Hematopoietic multipotent progenitor cell treated with erythropoietin and hydrocortisone succinate and interleukin-3 and kit ligand, for 6 days (in vitro differentiated cells): ENCODE measurements at regions not wholly inside any gene's neighbourhood (a gene's known extent, or its start where the extent isn't known, plus 50 kb on each side); places are given as distances from the start of the nearest gene placed in this dataset.
"Not testable (repeated sequence)": the region's sequence is repeated elsewhere in the genome, so short reads cannot be mapped to it uniquely, and the experiment has no call there.

Source experiments
- DNase-seq: peaks from one replicate; pipeline ENCODE4 v3.0.0-alpha.2; 2015

- DNase-seq = no peak
Observed at GRCh38 chr1:48082271-48082962, 85.2 kb upstream of the TRABD2B start.

- DNase-seq = no peak
Observed at GRCh38 chr1:48080331-48081255, 83.4 kb upstream of the TRABD2B start.

- no peak for DNase-seq
Observed at GRCh38 chr1:48079096-48079495, 81.9 kb upstream of the TRABD2B start.

DNA sequence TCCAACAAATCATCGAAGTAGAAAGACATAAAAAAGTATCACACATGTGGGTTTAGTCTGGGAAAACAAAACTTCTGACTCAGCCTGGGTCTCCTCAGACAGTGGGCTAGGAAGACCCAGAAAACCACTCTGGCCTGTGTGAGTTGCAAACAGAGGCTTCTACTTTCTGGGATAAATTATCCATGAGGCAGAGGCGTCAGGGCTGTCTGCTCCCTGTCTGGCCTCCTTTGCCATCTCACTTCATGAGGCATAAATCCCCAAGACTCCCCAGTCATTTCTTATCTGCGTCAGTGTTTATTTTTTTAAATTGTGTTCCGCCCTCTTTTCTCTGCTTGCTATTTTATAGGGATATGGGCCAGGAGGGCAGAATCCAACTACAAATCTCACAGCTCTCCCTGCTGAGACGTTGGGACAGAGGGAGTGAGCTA lies 80.6 kb upstream of the TRABD2B start:
- DNase-seq = no peak

DNA sequence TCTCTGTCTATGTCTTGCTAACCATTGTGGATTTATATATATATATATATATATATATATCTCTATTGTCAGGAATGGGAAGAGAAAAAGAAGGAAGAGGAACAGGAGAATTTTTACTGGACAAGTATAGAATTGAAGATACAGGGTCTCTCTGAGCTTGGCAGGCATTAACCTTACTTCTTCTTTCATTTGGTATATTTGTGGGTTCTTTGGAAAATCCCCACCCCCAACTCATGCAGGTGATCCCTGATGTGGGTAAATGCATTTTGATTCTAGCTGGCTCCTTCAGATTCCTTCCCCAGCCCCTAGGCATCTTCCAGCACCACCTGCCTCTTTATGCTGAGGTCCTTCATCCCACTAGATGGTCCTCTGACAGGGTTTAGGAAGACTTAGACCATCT lies 78.8 kb upstream of the TRABD2B start:
- no peak for DNase-seq

GRCh38 chr1:48073798-48074530 lies 76.8 kb upstream of the TRABD2B start:
- DNase-seq = no peak

DNA sequence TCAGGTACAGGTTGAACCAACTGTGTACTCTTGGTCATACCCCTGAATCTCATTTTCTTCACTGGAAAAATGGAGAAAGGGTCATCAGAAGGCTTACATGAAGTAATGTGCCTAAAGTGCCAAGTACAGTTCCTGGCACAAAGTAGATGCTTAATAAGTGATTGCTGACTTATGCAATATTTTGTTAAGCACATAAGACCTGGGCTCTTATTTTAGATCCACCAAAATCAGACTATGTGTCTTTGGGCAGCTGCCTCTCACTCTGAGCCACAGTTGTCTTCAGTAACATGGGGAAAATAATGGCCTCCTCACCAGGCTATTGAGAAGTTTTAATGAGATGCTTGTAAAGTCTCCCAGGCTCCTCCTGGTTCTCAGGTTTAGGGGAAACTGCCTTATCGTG lies 74.3 kb upstream of the TRABD2B start:
- DNase-seq = no peak

DNA sequence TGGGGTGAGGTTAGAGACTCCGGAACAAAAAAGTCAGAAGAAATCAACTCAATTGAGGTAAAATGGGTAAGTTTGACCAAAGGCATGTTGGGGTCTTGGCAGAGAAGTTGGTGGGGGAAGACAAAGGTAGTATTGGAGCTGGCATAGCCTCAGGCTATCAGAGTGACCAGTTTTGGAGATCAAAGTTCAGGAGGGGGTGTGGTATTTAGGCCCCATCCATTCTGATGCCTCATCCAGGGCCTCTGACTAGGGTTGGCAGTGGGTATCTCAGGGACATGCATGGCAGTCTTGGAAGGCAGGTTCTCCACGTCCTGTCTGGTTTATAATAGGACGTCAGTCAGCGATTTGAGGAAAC lies 73.2 kb upstream of the TRABD2B start:
- DNase-seq = no peak

GRCh38 chr1:48069662-48070395 lies 72.6 kb upstream of the TRABD2B start:
- DNase-seq = peak; percentile 7

GRCh38 chr1:48068206-48068605 lies 71.0 kb upstream of the TRABD2B start:
- no peak for DNase-seq

DNA sequence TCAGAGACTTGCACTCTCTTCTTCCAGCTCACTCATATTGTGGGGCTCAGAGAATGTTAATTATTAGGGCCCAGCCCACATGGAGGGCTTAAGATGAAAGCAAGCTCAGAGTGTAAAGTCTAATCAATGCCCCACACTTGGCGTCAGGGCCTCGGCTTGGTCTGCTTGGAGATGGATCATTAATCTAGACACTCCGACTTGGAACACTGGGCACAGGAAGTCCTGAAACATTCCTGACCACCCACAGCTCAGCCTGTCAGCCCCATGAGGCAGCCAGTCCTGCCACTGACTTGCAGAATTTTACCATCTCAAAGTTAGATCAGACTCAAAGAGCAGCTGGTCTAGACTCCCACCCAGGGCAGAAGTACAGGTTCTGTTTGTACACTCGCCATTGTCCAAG lies 69.8 kb upstream of the TRABD2B start:
- no peak for DNase-seq

- not testable (repeated sequence) for DNase-seq
Observed at GRCh38 chr1:48064693-48065092, 67.5 kb upstream of the TRABD2B start.

DNA sequence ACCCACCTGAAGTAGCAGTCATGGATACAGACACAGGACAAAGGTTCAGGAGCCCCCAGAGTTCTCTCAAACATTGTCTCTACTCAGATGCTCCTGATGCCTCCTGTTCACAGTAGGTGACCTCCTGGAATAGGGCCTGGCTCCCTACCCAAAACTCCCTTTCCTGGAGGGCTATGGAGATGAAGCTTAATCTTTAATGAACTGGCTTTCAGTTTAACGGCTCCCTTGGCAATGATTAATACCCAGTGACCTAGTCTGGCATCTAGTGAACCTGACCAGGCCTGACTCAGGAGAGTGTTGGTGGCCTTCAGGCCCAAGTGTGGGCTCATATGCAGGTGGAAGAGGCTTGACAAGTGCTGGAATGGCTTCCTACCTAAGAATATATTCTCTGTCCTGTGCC lies 65.2 kb upstream of the TRABD2B start:
- no peak for DNase-seq

DNA sequence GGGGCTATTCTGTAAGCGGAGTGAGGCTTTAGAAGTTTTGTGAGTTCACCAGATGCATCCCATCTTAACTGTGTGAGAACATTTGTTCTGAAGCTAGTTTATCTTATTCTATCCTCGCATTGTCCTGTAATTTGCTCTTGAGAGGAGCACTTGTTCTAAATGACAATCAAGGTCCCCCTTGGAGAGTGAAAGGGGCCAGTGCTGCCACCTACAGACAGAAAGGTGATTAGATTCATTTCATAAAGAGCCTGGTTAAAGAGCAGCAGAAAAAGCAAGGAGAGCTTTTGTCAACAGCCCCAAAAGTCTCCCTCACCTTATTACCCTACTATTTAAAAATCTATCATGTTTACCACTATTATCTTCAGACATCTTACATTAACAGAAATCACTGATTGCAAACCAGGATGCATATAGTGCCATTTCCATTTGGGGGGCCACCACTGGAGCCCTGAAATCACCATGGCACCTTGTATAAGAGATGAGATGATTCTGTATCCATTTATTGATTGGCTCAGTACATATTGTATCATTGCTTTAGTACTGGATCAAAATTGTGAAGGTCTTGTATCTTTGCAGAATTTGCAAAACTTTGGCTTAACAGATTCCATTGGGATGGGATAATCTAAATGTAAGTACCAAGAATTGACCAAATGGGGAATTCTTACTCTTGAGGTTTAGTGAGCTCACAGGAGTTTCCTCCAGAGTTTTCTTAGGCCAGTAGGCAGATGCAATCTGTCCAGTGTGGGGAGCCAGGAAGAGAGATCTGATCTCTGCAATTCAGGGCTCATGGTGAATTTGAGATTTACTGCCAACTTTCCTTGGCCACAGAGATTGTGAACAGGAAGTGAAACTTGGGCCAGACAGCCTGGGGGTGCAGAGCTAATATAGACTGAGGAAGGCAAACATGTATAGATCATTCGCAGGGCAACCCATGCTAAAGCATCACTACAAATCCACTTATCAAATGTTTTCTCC lies 64.3 kb upstream of the TRABD2B start:
- peak; percentile 75 for DNase-seq

DNA sequence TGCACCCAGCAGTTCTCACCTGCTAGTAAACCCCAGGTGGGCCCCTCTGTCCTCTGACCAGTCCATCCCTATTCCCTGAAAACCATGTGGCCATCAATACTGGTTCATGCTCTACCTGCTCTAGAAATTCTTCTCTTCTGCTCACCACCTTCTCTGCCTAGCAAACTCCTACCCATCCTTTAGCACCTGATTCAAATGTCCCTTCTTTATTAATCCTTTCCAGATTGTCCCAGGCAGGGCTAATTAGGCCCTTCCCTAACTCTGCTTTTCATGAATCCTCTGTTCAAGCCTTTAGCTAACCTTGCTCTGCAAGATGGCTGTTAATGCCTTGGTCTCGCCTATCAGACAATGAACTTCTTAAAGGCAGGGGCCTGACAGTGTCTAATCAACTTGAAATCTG lies 62.1 kb upstream of the TRABD2B start:
- DNase-seq = no peak

DNA sequence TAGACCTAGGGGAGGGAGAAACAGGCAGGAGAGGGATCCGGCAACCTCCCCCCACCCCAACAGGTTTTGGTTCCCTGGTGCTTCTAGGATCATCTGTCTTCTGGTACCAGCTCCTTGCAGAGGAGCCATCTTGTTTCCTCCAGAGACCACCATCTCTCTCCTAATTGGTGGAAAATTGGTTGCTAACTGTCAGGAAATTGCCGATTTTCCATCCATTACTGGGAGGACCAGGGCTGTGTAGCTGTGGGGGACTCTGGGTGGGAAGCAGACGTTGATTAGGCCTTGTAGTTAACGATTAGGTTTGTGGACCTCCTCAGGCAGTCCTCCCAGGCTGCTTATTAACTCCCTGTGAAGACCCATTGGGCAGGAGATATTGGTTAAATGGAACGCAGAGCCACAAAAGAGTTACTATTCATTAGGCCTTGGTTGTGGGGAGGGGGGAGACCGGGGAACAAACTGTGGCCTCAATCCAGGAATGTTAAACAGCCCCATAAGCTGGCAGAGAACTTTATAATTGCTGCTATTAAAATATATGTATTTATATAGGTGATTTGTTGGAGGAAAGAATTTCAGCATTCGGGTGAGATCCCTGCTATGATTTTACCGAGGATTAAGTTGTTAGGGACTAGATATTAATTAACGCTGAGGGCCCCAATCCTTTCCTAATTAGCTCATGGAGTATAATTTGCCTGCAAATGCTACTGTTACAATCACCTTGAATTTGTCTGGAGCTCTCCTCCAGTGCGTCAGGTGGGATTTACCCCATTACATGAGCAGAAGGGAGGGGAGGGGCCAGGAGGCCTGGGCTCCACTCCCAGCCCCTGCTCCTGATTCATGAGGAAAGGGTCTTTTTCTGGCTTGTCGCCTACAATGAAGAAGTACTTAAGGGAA lies 61.2 kb upstream of the TRABD2B start:
- no peak for DNase-seq

- no peak for DNase-seq
Observed at GRCh38 chr1:48057249-48057648, 60.1 kb upstream of the TRABD2B start.

DNA sequence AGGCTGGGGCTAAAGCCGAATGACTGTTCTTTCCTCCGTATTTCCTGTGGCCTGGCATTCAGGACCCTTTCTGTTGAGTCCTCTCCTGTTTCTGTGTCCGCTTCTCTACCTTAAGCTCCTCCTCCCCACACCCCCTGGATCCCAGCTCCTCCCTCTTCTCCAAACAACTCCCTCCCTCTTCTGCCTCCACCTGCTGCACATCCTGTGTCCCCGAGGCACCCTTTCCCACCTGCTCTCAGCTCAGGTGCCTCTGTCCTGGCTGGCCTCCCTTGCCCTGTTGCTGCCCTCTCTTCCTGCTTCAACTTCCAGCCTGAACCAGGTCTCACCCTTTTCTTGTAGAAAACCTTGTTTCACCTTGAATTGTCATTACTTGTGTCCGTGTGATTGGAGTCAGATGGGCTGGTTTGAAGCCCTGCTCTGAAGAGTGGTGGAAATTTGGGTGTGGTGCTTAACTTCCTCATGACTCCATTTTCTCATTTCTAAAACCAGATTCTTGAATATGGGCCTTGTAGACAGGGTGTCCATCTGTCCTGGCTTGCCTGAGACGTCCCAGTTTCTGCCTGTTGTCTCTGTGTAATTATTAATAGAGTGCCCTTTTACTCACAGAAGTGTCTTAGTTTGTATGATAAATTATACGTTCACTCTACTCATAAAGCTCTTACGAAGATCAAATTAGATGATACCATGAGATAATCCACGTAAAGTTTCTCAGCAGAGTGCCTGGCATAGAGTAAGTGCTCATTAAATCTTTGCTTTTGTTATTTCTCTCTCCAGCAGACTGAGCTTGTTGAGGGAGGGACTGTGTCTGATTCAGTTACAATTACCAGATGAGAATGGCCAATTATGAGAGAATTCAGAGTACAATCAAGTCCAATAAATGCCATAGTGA lies 58.9 kb upstream of the TRABD2B start:
- DNase-seq = no peak

GRCh38 chr1:48054232-48054631 lies 57.0 kb upstream of the TRABD2B start:
- no peak for DNase-seq

- DNase-seq = no peak
Observed at GRCh38 chr1:48052923-48053291, 55.7 kb upstream of the TRABD2B start.
